Left kidney (tissue), 1 donor: ENCODE measurements at regions not wholly inside any gene's neighbourhood (a gene's known extent, or its start where the extent isn't known, plus 50 kb on each side); places are given as distances from the start of the nearest gene placed in this dataset.

Source experiments
- DNase-seq: peaks from one replicate; pipeline ENCODE4 v3.0.0-alpha.2; 2013

GRCh38 chr16:17590711-17591654, 120.2 kb upstream of the XYLT1 start:
- DNase-seq = no peak

GRCh38 chr16:17589898-17590297, 119.1 kb upstream of the XYLT1 start:
- no peak for DNase-seq

GRCh38 chr16:17585449-17586074, 114.8 kb upstream of the XYLT1 start:
- DNase-seq = no peak

GRCh38 chr16:17578981-17579874, 108.5 kb upstream of the XYLT1 start:
- DNase-seq = peak; percentile 80

GRCh38 chr16:17574256-17574655, 103.5 kb upstream of the XYLT1 start:
- DNase-seq = no peak

- DNase-seq = no peak
These were observed 101.4 kb upstream of the XYLT1 start for GRCh38 chr16:17572145-17572544.

GRCh38 chr16:17571499-17572093, 100.8 kb upstream of the XYLT1 start:
- DNase-seq = no peak

GRCh38 chr16:17568239-17568638, 97.5 kb upstream of the XYLT1 start:
- no peak for DNase-seq

GRCh38 chr16:17567455-17567854, 96.7 kb upstream of the XYLT1 start:
- no peak for DNase-seq

- DNase-seq = no peak
These were observed 96.1 kb upstream of the XYLT1 start for GRCh38 chr16:17566656-17567450.

- no peak for DNase-seq
These were observed 95.3 kb upstream of the XYLT1 start for GRCh38 chr16:17566075-17566474.

- no peak for DNase-seq
These were observed 94.8 kb upstream of the XYLT1 start for GRCh38 chr16:17565605-17566004.

GRCh38 chr16:17564856-17565255, 94.1 kb upstream of the XYLT1 start:
- no peak for DNase-seq

- DNase-seq = no peak
These were observed 92.7 kb upstream of the XYLT1 start for GRCh38 chr16:17563323-17564091.

GRCh38 chr16:17561056-17561455, 90.3 kb upstream of the XYLT1 start:
- peak; percentile 6 for DNase-seq

GRCh38 chr16:17560548-17560947, 89.8 kb upstream of the XYLT1 start:
- no peak for DNase-seq

- DNase-seq = no peak
These were observed 88.6 kb upstream of the XYLT1 start for GRCh38 chr16:17559394-17559793.

GRCh38 chr16:17557949-17558348, 87.2 kb upstream of the XYLT1 start:
- DNase-seq = no peak

- no peak for DNase-seq
These were observed 86.7 kb upstream of the XYLT1 start for GRCh38 chr16:17557480-17557879.

GRCh38 chr16:17556276-17557052, 85.7 kb upstream of the XYLT1 start:
- no peak for DNase-seq
